ENCODE measurements at regions not wholly inside any gene's neighbourhood (a gene's known extent, or its start where the extent isn't known, plus 50 kb on each side); places are given as distances from the start of the nearest gene placed in this dataset.
A peak's percentile ranks its signal among the peaks of the same experiment; 100 is the strongest.
"Not testable (repeated sequence)": the region's sequence is repeated elsewhere in the genome, so short reads cannot be mapped to it uniquely, and the experiment has no call there.

DNA sequence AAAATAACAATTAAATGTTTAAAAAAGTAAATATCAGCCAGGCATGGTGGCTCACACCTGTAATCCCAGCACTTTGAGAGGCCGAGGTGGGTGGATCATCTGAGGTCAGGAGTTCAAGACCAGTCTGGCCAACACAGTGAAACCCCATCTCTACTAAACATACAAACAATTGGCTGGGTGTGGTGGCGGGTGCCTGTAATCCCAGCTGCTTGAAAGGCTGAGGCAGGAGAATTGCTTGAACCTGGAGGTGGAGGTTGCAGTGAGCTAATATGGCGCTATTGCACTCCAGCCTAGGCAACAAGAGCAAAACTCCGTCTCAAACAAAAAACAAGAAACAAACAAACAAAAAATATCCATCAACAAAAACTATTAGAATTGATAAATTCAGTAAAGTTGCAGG, 77.5 kb downstream of the SNX5 start:
- Mint-ChIP-seq H3K9me3 (peaks cover 10% of the 10 kb centered on the region), H3K27me3 (peaks cover 17% of the 10 kb centered on the region)
- H3K36me3 Mint-ChIP-seq (ENCODE audit: low read depth); ATAC-seq (replicated peaks); H3K4me1 Mint-ChIP-seq; H3K27ac Mint-ChIP-seq; H3K4me3 Mint-ChIP-seq: not testable (repeated sequence)

DNA sequence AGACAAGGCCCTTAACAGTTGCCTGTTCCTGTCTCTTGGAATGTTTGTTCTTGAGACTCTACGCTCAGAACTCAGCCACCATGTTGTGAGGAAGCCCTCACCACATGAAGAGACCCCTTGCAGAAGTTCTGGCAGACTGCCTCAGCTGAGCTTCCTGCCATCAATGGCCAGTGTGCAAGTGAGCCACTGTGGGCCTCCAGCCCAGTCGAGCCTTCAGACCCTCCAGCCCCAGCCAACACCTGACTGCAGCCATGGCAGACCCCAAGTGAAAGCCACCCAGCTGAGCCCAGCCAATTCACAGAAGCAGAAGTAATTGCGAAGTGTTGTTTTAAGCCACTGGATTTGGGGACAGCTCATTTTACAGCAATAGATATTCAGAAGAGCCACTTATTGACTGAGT, 78.3 kb downstream of the SNX5 start:
- peaks cover under 1% of the 10 kb centered on the region for H3K4me1 Mint-ChIP-seq
- peaks cover 10% of the 10 kb centered on the region for H3K9me3 Mint-ChIP-seq
- H3K27ac Mint-ChIP-seq, result no peak overlapping the region
- H3K4me3 Mint-ChIP-seq, result no peak overlapping the region
- no peaks in the 10 kb centered on the region for H3K36me3 Mint-ChIP-seq (ENCODE audit: low read depth)
- peaks cover 14% of the 10 kb centered on the region for H3K27me3 Mint-ChIP-seq
- ATAC-seq (replicated peaks), result no peak

DNA sequence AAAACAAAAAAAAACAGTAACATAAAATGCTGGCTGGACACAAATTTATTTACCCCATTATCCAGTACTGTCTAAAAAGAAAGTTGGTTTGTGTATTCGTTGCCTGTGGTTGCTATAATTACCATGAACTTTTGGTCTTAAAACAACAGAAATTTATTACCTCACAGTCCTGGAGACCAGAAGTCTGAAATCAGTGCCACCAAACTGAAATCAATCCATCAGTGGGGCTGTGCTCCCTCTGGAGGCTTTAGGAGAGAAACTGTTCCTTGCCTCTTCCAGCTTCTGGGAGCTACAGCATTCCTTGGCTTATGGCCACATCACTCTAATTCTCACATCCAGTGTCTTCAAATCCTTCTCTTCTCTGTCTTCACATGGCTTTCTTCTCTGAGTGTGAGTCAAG, 79.4 kb downstream of the SNX5 start:
- ATAC-seq (replicated peaks), result no peak
- peaks cover 19% of the 10 kb centered on the region for H3K27me3 Mint-ChIP-seq

DNA sequence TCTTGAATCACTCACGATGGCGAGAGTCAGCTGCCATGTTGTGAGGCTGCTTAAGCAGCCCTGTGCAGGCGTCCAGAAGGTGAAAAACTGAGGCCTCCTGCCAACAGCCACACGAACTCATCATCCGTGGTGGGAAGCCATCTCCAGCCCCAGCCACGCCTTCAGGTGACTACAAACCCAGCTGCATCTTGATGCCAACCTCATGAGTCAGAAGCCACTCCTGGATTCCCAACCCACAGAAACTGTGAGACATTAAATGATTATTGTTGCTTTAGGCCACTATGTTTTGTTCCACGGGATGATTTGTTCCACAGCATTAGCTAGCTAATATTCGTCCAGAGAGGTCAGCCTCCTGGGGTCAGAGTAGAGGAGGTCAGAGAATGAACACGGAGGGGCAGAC, 80.5 kb downstream of the SNX5 start:
- peaks cover 10% of the 10 kb centered on the region for H3K9me3 Mint-ChIP-seq
- peaks cover 19% of the 10 kb centered on the region for H3K27me3 Mint-ChIP-seq
- no peak overlapping the region for H3K27ac Mint-ChIP-seq
- no peaks in the 10 kb centered on the region for H3K4me1 Mint-ChIP-seq
- H3K4me3 Mint-ChIP-seq, result no peak overlapping the region
- no peaks in the 10 kb centered on the region for H3K36me3 Mint-ChIP-seq (ENCODE audit: low read depth)
- peak; percentile 58 for ATAC-seq (replicated peaks)

More for the DNA sequence above, 79.4 kb downstream of the SNX5 start:
- Mint-ChIP-seq H3K36me3 (ENCODE audit: low read depth) (no peaks in the 10 kb centered on the region), H3K9me3 (peaks cover 10% of the 10 kb centered on the region), H3K27ac (no peak overlapping the region), H3K4me1 (no peaks in the 10 kb centered on the region), H3K4me3 (no peak overlapping the region)

DNA sequence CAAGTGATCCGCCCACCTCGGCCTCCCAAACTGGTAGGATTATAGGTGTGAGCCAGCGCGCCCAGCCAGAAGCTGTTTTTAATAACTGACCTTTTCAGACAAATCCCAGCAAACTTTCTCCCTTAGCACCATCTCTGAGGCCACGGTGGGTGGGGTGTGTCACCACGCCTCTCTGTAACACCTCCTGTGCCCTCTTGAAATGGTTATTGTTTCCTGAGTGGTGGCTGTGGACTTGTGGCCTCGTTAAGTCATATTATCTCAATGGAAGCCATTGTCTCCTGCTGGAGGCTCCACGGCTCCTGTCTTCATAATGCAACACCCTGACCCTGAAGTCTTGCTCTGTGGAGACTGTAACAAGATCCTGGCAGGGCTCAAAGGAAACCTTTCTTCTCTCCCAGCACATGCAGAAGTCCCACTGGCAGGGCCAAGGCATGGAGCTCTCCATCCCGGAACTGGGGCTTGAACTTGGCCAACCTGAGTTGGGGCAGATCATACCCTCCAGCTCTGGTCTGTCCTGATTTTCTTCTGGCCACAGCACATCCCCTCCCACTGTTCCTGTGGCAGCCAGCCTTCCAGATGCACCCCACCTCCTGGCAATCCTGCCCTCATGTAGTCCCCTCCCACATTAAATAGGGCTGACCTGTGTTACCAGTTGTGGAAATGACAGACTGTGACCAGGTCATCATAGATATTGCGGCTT, 81.1 kb downstream of the SNX5 start:
- Mint-ChIP-seq H3K4me1 (no peaks in the 10 kb centered on the region), H3K4me3 (no peak overlapping the region), H3K27ac (no peak overlapping the region), H3K9me3 (peaks cover 10% of the 10 kb centered on the region), H3K27me3 (peaks cover 19% of the 10 kb centered on the region), H3K36me3 (ENCODE audit: low read depth) (no peaks in the 10 kb centered on the region)
- no peak for ATAC-seq (replicated peaks)

DNA sequence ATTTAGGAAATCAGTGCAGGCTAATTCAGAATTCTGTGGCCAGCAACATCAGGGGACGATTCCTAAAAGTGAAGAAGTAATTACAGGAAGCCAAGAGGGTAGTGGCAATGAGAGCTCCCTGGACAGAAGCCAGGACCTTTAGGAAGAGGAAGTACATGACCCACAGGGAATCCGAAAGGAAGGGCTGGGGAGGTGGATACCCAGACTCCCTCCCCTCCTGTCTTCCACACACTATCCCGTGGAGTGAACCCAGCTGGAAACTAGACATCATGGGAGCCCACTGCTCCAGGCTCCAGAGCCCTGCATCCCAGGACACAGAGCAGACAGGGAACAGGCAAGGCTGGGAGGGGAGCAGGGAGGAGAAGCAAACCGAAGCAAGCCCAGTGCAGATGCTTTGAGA, 83.0 kb downstream of the SNX5 start:
- no peak overlapping the region for H3K4me3 Mint-ChIP-seq
- H3K27ac Mint-ChIP-seq, result peak overlapping the region; percentile 15
- peaks cover 19% of the 10 kb centered on the region for H3K27me3 Mint-ChIP-seq
- ATAC-seq (replicated peaks), result no peak
- H3K9me3 Mint-ChIP-seq, result peaks cover 10% of the 10 kb centered on the region
- no peaks in the 10 kb centered on the region for H3K36me3 Mint-ChIP-seq (ENCODE audit: low read depth)
- H3K4me1 Mint-ChIP-seq, result no peaks in the 10 kb centered on the region

- peaks cover 6% of the 10 kb centered on the region for H3K9me3 Mint-ChIP-seq
- H3K4me1 Mint-ChIP-seq, result no peaks in the 10 kb centered on the region
- no peaks in the 10 kb centered on the region for H3K36me3 Mint-ChIP-seq (ENCODE audit: low read depth)
- ATAC-seq (replicated peaks), result no peak
- H3K4me3 Mint-ChIP-seq, result no peak overlapping the region
- H3K27me3 Mint-ChIP-seq, result peaks cover 16% of the 10 kb centered on the region
- H3K27ac Mint-ChIP-seq, result peak overlapping the region; percentile 15
Observed at GRCh38 chr20:17885076-17885475, 83.5 kb downstream of the SNX5 start.

GRCh38 chr20:17884307-17885003, 84.1 kb downstream of the SNX5 start:
- no peak overlapping the region for H3K27ac Mint-ChIP-seq
- H3K4me3 Mint-ChIP-seq, result no peak overlapping the region
- no peaks in the 10 kb centered on the region for H3K36me3 Mint-ChIP-seq (ENCODE audit: low read depth)

DNA sequence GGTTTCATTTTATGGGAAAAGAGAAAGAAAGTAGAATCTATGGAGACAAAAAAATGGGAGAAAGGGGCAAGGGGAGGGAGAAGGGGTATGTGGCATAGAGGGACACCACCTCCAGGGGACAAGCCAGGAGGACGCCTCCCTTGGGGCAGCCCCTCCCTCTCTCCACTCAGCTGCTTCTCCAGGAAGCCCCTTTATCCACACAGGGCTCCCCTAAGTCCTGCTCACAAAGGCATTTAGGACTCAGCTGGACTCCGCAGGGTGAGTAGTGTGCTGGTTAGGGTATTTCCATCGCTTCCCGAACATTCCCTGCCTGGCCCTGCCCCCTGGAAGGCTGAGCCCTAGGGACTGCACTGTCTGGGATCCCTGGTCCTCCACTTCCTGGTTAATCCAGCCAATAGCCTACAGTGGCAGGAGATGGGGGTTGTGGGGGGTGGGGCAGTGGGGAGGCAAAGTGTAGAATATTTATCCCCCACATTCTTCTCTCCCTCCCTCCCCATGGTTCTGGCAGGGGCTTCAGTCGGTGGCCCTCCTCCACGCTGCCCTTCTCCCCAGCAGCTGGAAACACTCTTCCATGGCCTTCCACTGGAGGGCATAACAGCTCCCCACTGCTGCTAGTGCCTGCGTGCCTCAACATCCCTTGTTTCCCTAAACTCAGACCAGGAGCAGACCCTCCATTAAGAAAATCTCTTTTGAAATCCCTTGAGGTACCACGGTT, 84.8 kb downstream of the SNX5 start:
- H3K27ac Mint-ChIP-seq, result no peak overlapping the region
- no peaks in the 10 kb centered on the region for H3K36me3 Mint-ChIP-seq (ENCODE audit: low read depth)
- peaks cover 4% of the 10 kb centered on the region for H3K4me1 Mint-ChIP-seq
- ATAC-seq (replicated peaks), result no peak
- peaks cover 12% of the 10 kb centered on the region for H3K27me3 Mint-ChIP-seq
- no peak overlapping the region for H3K4me3 Mint-ChIP-seq
- H3K9me3 Mint-ChIP-seq, result no peaks in the 10 kb centered on the region

More at GRCh38 chr20:17884307-17885003, 84.1 kb downstream of the SNX5 start:
- Mint-ChIP-seq H3K27me3 (peaks cover 10% of the 10 kb centered on the region), H3K4me1 (no peaks in the 10 kb centered on the region), H3K9me3 (peaks cover 1% of the 10 kb centered on the region)
- ATAC-seq (replicated peaks), result no peak

DNA sequence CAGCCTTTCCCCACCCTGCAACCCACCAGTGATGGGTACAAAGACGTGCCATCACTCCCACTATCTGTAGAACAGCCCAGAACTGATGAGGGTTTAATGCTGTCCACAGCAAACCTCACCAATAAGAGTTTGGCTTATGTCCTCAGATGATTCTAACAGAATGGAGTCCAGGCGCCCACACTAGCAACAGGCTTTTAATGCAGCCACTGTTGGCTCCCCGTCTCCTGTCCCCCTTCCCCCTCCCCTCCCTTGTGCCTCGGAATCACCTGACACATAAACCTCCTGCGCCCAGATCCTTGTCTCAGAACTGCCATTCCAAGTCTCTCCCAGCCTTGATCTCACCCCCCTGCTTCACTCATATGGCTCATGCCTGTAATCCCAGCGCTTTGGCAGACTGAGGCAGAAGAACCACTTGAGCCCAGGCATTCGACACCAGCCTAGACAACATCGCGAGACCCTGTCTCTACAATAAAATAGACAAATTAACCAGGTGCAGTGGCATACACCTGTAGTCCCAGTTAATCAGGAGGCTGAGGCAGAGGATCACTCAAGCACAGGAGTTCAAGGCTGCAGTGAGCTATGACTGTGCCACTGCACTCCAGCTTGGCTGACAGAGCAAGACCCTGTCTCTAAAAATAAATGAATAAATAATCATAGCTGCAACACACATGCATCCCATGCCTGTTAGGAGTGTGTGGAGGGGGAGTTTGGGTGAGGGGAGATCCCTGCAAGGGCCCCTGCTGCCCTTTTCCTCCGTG, 85.6 kb downstream of the SNX5 start:
- H3K27ac Mint-ChIP-seq, result no peak overlapping the region
- H3K4me3 Mint-ChIP-seq, result no peak overlapping the region
- no peak for ATAC-seq (replicated peaks)
- H3K4me1 Mint-ChIP-seq, result peaks cover 7% of the 10 kb centered on the region
- H3K36me3 Mint-ChIP-seq (ENCODE audit: low read depth), result no peaks in the 10 kb centered on the region
- H3K9me3 Mint-ChIP-seq, result no peaks in the 10 kb centered on the region
- peaks cover 19% of the 10 kb centered on the region for H3K27me3 Mint-ChIP-seq

DNA sequence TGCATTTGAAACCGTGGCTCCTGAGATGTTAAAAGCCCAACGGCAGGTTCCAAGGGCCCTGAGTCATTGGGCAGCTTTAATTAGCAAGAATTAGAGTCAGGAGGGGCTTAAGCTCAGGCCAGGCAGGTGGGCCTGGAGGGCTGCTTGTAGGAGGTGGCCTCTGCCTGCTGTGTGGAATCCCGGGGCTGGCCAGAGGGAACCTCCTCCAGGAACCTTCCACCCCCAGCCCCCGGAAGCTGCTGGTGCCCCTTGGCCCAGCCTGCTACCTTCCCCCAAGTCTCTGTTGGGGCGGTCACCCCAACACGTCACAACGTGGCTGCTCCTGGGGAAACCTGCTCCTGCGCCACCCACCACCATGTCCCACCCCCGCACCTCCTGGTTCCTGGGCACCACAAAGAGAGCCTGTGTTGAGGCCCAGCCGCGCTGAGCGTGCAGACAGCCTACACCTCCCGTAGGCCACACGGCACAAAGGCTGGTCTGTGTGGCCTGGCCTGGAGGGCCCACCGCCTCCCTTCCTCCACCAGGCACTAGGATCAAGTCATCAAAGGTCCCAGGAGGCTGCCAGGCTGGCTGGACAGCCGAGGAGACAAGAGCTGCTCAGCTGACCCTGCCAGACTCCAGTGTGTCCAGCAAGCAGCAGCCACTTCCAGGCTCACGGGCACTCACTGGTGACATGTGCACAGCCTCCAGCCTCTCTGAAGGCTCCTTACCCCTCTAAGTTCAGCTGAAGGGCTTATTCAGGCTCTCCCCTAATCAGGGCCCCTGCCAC, 86.3 kb downstream of the SNX5 start:
- no peaks in the 10 kb centered on the region for H3K9me3 Mint-ChIP-seq
- peaks cover 7% of the 10 kb centered on the region for H3K4me1 Mint-ChIP-seq
- peaks cover 21% of the 10 kb centered on the region for H3K27me3 Mint-ChIP-seq
- no peak overlapping the region for H3K4me3 Mint-ChIP-seq
- no peak for ATAC-seq (replicated peaks)
- no peak overlapping the region for H3K27ac Mint-ChIP-seq
- H3K36me3 Mint-ChIP-seq (ENCODE audit: low read depth), result no peaks in the 10 kb centered on the region

DNA sequence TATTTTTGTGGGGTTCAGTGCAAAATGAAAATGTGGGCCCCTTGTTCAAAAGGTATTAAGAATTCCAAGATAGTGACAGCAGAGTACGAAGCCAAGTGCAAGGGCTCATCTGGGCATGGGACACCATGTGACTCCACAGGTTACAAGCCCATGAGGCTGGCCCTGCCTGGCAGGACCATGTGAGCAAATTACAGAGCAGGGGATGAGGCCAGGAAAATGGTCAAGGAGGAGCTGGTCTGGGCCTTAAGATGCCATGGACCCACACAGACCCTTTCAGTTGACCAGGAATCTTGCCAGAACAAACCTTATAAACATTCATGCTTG, 86.9 kb downstream of the SNX5 start:
- H3K4me3 Mint-ChIP-seq, result no peak overlapping the region
- no peak overlapping the region for H3K27ac Mint-ChIP-seq
- no peaks in the 10 kb centered on the region for H3K9me3 Mint-ChIP-seq
- H3K4me1 Mint-ChIP-seq, result peaks cover 7% of the 10 kb centered on the region
- ATAC-seq (replicated peaks), result no peak
- peaks cover 23% of the 10 kb centered on the region for H3K27me3 Mint-ChIP-seq
- no peaks in the 10 kb centered on the region for H3K36me3 Mint-ChIP-seq (ENCODE audit: low read depth)

DNA sequence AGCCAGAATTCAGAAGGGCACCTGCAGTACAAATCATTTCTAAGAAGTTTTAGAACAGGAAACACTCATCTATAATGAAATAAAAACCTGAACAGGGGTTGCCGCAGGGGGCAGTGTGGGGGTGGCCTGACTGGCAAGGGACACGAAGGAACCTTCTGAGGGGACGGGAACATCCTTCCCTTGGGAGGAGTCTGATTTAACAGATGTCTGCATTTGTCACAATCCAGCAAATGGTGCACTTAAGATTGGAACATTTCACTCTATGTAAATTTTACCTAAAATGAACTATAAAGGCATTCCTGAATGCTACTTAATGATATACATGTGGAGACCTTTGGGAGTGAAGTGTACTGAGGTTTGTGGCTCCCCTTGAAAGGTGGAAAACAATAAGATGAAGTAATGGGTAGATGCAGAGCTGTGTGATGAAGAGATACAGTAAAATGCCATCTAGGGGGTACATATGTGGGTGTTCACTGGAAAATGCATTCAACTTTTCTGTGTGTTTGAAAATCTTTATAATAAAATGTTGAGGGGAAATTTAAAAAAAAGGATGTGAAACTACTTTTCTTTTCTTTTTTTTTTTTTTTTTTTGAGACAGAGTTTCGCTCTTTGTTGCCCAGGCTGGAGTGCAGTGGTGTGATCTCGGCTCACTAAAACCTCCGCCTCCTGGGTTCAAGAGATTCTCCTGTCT, 89.5 kb downstream of the SNX5 start:
- Mint-ChIP-seq H3K4me1 (peaks cover 12% of the 10 kb centered on the region), H3K36me3 (ENCODE audit: low read depth) (no peaks in the 10 kb centered on the region), H3K4me3 (no peak overlapping the region), H3K9me3 (no peaks in the 10 kb centered on the region), H3K27ac (no peak overlapping the region), H3K27me3 (peaks cover 23% of the 10 kb centered on the region)
- no peak for ATAC-seq (replicated peaks)

Data from activated T-helper 17 cell treated with anti-CD3 and anti-CD28 coated beads, Interleukin-2, amount 50 U/mL, for 72 hours (primary cell).